Right lobe of liver (tissue), 6 donors: ENCODE measurements at regions not wholly inside any gene's neighbourhood (a gene's known extent, or its start where the extent isn't known, plus 50 kb on each side); places are given as distances from the start of the nearest gene placed in this dataset.

Experiments used
- ATAC-seq, 4 donors: fragments of 200-7000 bp; cut with Tn5 transposase; one replicate each; pipeline ENCODE4 v1.9.1; 2020; ENCODE audit warnings: mild to moderate bottlenecking in 4 of 4, moderate library complexity in 4 of 4
- DNase-seq, 3 donors: peaks; one replicate each; pipeline ENCODE4 v3.0.0-alpha.2; 2020
- H3K27ac ChIP-seq, 3 donors: fragments of 200-600 bp; one replicate each; pipeline ENCODE4 v1.8.0; 2022
- H3K27me3 ChIP-seq, 2 donors: fragments of 200-600 bp; one replicate each; pipeline ENCODE4 v1.8.0; 2022
- H3K36me3 ChIP-seq, 4 donors: fragments of 200-600 bp; sonication (generic) in 1 of 4; one replicate each; pipeline versions ENCODE4 v1.5.1 to v1.8.0; 2017 to 2022; ENCODE audit warnings: control low read depth in 1 of 4
- H3K4me1 ChIP-seq, 4 donors: fragments of 200-600 bp; sonication (generic) in 1 of 4; one replicate each; pipeline versions ENCODE4 v1.5.1 to v1.8.0; 2017 to 2022; ENCODE audit warnings: control low read depth in 1 of 4
- H3K4me3 ChIP-seq, 3 donors: fragments of 200-600 bp; one replicate each; pipeline ENCODE4 v1.8.0; 2022
- H3K9me3 ChIP-seq, 4 donors: fragments of 200-600 bp; sonication (generic) in 1 of 4; one replicate each; pipeline versions ENCODE4 v1.5.1 to v1.8.0; 2017 to 2022; ENCODE audit warnings: control low read depth in 1 of 4
- CTCF ChIP-seq, 4 donors: fragments of 200-600 bp in 3 of 4; fragments of 450-650 bp in 1 of 4; IDR thresholded peaks; one replicate each; pipeline versions ENCODE4 v1.5.1 to v1.8.0; 2016 to 2022; ENCODE audit warnings: antibody characterized with exemption in 4 of 4, mild to moderate bottlenecking in 2 of 4
- POLR2A ChIP-seq: fragments of 450-650 bp; IDR thresholded peaks from one replicate; pipeline ENCODE4 v1.6.1; 2017; ENCODE audit warnings: antibody characterized with exemption, mild to moderate bottlenecking
- WGBS: methylation state at CpG from one replicate; pipeline ENCODE4 v1.1.6; 2018; ENCODE audit warnings: low coverage, low lambda C conversion rate; ENCODE audit not compliant: insufficient coverage; ENCODE audit errors: missing lambda C conversion rate; 5-methylcytosine and 5-hydroxymethylcytosine counted together
- intact Hi-C, 2 donors: fragments of 100-400 bp; cut with DNase I; formaldehyde crosslinking; loops; one replicate each; pipeline versions ENCODE4 v1.11.2 to v1.14.1; 2022
- donor health status: DM: no; HTN: yes; CAD: no.
- donor health status: DM: no; HTN: no; CAD: no.
- donor health status: DM: no; HTN: no; CAD: no.
- donor health status: DM: no; HTN: yes; CAD: no.
- donor health status: DM: no; HTN: yes; CAD: no.

- H3K27me3 ChIP-seq: no peaks in the 10 kb centered on the region
- intact Hi-C loops: no loop called here
- no peak for ATAC-seq
These were observed 1243.7 kb upstream of the PCDH20 start for GRCh38 chr13:62659365-62659764.

DNA sequence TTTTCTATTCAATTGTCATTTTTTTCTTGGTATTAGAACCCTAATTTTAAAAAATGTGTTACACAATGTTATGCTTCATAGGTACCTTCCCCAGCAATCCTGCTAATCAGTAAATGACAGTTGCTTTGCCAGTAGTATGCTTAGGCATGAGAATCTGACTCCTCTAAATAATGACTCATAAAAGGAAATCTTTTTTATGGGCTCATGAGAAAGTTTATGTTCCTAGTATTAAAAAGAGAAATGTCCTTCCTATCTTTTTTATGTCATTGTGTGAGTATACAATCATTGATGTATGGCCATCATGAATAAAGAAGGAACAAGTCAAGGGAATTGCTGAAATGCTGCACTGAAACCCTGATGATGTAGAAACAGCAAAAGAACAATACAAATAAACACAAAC is 1237.7 kb upstream of the PCDH20 start:
- no peak for ATAC-seq

More at GRCh38 chr13:62659365-62659764, 1243.7 kb upstream of the PCDH20 start:
- TF ChIP-seq POLR2A (no peak), CTCF (IDR thresholded peaks at IDR 0.05) (no peak)
- WGBS: 22% methylated on average over 3 of the region's 3 CpGs
- Histone ChIP-seq H3K27ac (no peak overlapping the region), H3K4me1 (no peaks in the 10 kb centered on the region), H3K4me3 (no peak overlapping the region), H3K36me3 (no peaks in the 10 kb centered on the region), H3K9me3 (no peaks in the 10 kb centered on the region)
- no peak for DNase-seq

GRCh38 chr13:62643799-62644524 is 1228.3 kb upstream of the PCDH20 start:
- TF ChIP-seq CTCF (IDR thresholded peaks at IDR 0.05) (no peak), POLR2A (no peak)
- Histone ChIP-seq H3K27ac (no peak overlapping the region), H3K4me3 (no peak overlapping the region), H3K36me3 (no peaks in the 10 kb centered on the region), H3K27me3 (no peaks in the 10 kb centered on the region), H3K4me1 (no peaks in the 10 kb centered on the region), H3K9me3 (no peaks in the 10 kb centered on the region)
- intact Hi-C loops: no loop called here
- no peak for DNase-seq
- WGBS: 60% methylated on average over 2 of the region's 2 CpGs
- no peak for ATAC-seq

More for the DNA sequence above, 1237.7 kb upstream of the PCDH20 start:
- Histone ChIP-seq H3K4me3 (no peak overlapping the region), H3K9me3 (no peaks in the 10 kb centered on the region), H3K36me3 (no peaks in the 10 kb centered on the region), H3K27ac (no peak overlapping the region), H3K27me3 (no peaks in the 10 kb centered on the region), H3K4me1 (no peaks in the 10 kb centered on the region)
- intact Hi-C loops: no loop called here
- no peak for DNase-seq
- TF ChIP-seq POLR2A (no peak), CTCF (IDR thresholded peaks at IDR 0.05) (no peak)

- Histone ChIP-seq H3K4me1 (no peaks in the 10 kb centered on the region), H3K36me3 (no peaks in the 10 kb centered on the region), H3K9me3 (no peaks in the 10 kb centered on the region), H3K27ac (no peak overlapping the region), H3K27me3 (no peaks in the 10 kb centered on the region), H3K4me3 (no peak overlapping the region)
- TF ChIP-seq CTCF (IDR thresholded peaks at IDR 0.05) (no peak), POLR2A (no peak)
- ATAC-seq (no peak), DNase-seq (no peak)
- WGBS: 69% methylated on average over 4 of the region's 4 CpGs
- intact Hi-C loops: no loop called here
These were observed 1227.4 kb upstream of the PCDH20 start for GRCh38 chr13:62643007-62643483.

DNA sequence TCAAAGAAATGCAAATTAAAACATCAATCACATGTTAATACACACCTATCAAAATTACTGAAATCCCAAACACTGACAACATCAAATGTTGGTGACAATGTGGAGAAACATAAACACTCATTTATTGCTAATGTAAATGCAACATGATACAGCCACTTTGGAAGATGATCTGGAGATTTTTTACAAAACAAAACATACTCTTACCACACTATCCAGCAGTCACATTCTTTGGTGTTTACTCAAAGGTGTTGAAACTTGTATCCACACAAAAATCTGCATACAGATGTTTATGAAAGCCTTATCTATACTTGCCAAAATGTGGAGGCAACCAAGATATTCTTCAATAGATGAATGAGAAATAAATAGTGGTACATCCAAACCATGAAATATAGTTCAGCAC is 1219.5 kb upstream of the PCDH20 start:
- DNase-seq (no peak), ATAC-seq (no peak)
- Histone ChIP-seq H3K9me3 (no peaks in the 10 kb centered on the region), H3K4me3 (no peak overlapping the region), H3K36me3 (no peaks in the 10 kb centered on the region), H3K27ac (no peak overlapping the region), H3K4me1 (no peaks in the 10 kb centered on the region), H3K27me3 (no peaks in the 10 kb centered on the region)
- intact Hi-C loops: no loop called here
- TF ChIP-seq POLR2A (no peak), CTCF (IDR thresholded peaks at IDR 0.05) (no peak)
